ENCODE measurements at regions not wholly inside any gene's neighbourhood (a gene's known extent, or its start where the extent isn't known, plus 50 kb on each side); places are given as distances from the start of the nearest gene placed in this dataset.

DNA sequence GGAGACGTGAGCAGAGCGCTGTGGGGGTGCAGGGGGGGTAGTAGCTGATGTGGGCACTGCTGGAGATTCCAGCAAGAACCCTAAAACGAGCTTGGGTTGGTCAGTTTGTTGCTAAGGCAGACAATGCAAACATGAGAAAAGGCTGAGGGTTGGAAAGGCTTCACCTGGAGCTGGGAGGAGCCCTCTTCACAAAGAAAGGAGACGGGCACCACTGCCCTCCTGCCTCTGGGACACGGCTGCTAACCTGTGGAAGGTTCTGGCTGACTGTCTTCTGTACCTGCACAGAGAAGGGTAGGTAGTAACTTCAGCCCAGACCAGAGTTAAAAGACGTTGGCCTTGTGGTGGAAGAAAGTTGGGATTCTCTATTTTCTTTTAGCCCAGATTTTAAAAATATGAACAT is 108.7 kb downstream of the SUCLA2 start:
- Histone ChIP-seq H3K27me3 (ENCODE audit: insufficient read depth, low read depth) (no peaks in the 10 kb centered on the region), H3K9me3 (ENCODE audit: insufficient read depth, low read depth) (no peaks in the 10 kb centered on the region), H3K36me3 (ENCODE audit: low read depth) (no peaks in the 10 kb centered on the region), H3K4me2 (no peak overlapping the region), H4K20me1 (ENCODE audit: insufficient read depth) (no peaks in the 10 kb centered on the region), H3K4me3 (no peak overlapping the region), H3K9me2 (ENCODE audit: insufficient read depth) (no peaks in the 10 kb centered on the region), H3F3A (ENCODE audit: insufficient read depth, low read depth) (no peaks in the 10 kb centered on the region; the same call in 1 of the 2 replicates), H3K27ac (no peak overlapping the region), H2AFZ (no peak overlapping the region), H3K4me1 (replicated peaks; ENCODE audit: insufficient read depth) (no peaks in the 10 kb centered on the region; the same call in 1 of the 2 replicates), H3K79me2 (ENCODE audit: low read depth) (no peaks in the 10 kb centered on the region)
- TF ChIP-seq CTCF (conservative IDR thresholded peaks at IDR 0.05): no peak
- no peak for TF ChIP-seq EZH2 (IDR thresholded peaks at IDR 0.05; ENCODE audit: low read depth)
- ChIA-PET POLR2A (ENCODE audit: unreplicated experiment) (no interaction called here), CTCF (no interaction called here)
- no peak for DNase-seq
- no TSS peak for BruUV-seq (replicated peaks)
- intact Hi-C loops (cut with micrococcal nuclease; ENCODE audit: unreplicated experiment): no loop called here

DNA sequence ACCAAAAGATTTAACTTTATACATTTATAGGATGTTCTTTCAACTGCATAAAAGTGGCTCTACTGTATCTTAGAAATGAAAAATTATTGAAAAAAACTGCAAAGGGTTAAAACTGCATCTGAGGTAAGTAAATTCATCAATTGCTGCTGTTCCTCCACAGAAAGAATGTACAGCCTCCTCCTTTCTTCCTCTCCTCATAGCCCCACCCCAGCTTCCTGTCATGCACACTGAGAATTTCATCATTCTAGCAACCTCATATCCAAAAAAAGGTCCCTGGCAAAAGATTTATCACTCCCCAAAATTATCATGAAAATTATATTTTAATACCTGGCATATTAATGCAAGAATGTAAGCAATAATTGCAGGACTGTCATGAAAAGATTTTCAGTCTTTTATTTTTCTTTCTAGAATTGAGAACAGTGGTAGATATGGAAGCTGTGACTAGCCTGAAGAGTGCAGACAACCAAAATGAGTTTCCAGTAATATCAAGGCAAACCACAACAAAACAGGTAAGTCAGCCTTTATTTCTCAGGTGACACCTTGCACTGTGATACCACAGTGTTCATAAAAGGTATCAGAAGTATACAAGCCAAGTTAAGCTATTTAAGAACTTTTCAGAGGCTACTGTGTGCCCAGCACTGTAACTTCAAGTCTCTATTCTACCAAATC is 110.8 kb downstream of the SUCLA2 start:
- H3K27ac ChIP-seq: no peak overlapping the region
- BruUV-seq (replicated peaks): no TSS peak
- TF ChIP-seq EZH2 (IDR thresholded peaks at IDR 0.05; ENCODE audit: low read depth) (no peak), CTCF (conservative IDR thresholded peaks at IDR 0.05) (no peak)
- H3F3A ChIP-seq (ENCODE audit: insufficient read depth, low read depth): no peaks in the 10 kb centered on the region
- no peaks in the 10 kb centered on the region for H3K36me3 ChIP-seq (ENCODE audit: low read depth)
- no peaks in the 10 kb centered on the region for H3K9me3 ChIP-seq (ENCODE audit: insufficient read depth, low read depth)
- H3K4me1 ChIP-seq (replicated peaks; ENCODE audit: insufficient read depth): no peaks in the 10 kb centered on the region; the same call in 1 of the 2 replicates
- no peak for DNase-seq
- H3K9me2 ChIP-seq (ENCODE audit: insufficient read depth): no peaks in the 10 kb centered on the region
- no peaks in the 10 kb centered on the region for H3K27me3 ChIP-seq (ENCODE audit: insufficient read depth, low read depth)
- no peaks in the 10 kb centered on the region for H3K79me2 ChIP-seq (ENCODE audit: low read depth)
- intact Hi-C loops (cut with micrococcal nuclease; ENCODE audit: unreplicated experiment): no loop called here
- H3K4me2 ChIP-seq: no peak overlapping the region
- no peak overlapping the region for H3K4me3 ChIP-seq
- no peak overlapping the region for H2AFZ ChIP-seq
- ChIA-PET CTCF (no interaction called here), POLR2A (ENCODE audit: unreplicated experiment) (no interaction called here)
- no peaks in the 10 kb centered on the region for H4K20me1 ChIP-seq (ENCODE audit: insufficient read depth)

GRCh38 chr13:47886314-47886713 is 114.8 kb downstream of the SUCLA2 start:
- H3K27ac ChIP-seq: no peak overlapping the region
- H3K9me3 ChIP-seq (ENCODE audit: insufficient read depth, low read depth): no peaks in the 10 kb centered on the region
- H3K4me2 ChIP-seq: no peak overlapping the region
- H3K79me2 ChIP-seq (ENCODE audit: low read depth): no peaks in the 10 kb centered on the region
- no TSS peak for BruUV-seq (replicated peaks)
- no peak overlapping the region for H3K4me3 ChIP-seq
- intact Hi-C loops (cut with micrococcal nuclease; ENCODE audit: unreplicated experiment): no loop called here
- no peaks in the 10 kb centered on the region for H3K27me3 ChIP-seq (ENCODE audit: insufficient read depth, low read depth)
- no peaks in the 10 kb centered on the region for H3K36me3 ChIP-seq (ENCODE audit: low read depth)
- POLR2A ChIA-PET (ENCODE audit: unreplicated experiment): no interaction called here
- H2AFZ ChIP-seq: no peak overlapping the region
- CTCF ChIA-PET: no interaction called here
- H3K4me1 ChIP-seq (replicated peaks; ENCODE audit: insufficient read depth): no peaks in the 10 kb centered on the region; the same call in 1 of the 2 replicates
- H3K9me2 ChIP-seq (ENCODE audit: insufficient read depth): no peaks in the 10 kb centered on the region
- no peak for TF ChIP-seq EZH2 (IDR thresholded peaks at IDR 0.05; ENCODE audit: low read depth)
- no peak for TF ChIP-seq CTCF (conservative IDR thresholded peaks at IDR 0.05)
- H4K20me1 ChIP-seq (ENCODE audit: insufficient read depth): no peaks in the 10 kb centered on the region
- no peaks in the 10 kb centered on the region for H3F3A ChIP-seq (ENCODE audit: insufficient read depth, low read depth)
- no peak for DNase-seq

Measured in PC-9 (cell line).